ENCODE measurements at regions not wholly inside any gene's neighbourhood (a gene's known extent, or its start where the extent isn't known, plus 50 kb on each side); places are given as distances from the start of the nearest gene placed in this dataset.

DNA sequence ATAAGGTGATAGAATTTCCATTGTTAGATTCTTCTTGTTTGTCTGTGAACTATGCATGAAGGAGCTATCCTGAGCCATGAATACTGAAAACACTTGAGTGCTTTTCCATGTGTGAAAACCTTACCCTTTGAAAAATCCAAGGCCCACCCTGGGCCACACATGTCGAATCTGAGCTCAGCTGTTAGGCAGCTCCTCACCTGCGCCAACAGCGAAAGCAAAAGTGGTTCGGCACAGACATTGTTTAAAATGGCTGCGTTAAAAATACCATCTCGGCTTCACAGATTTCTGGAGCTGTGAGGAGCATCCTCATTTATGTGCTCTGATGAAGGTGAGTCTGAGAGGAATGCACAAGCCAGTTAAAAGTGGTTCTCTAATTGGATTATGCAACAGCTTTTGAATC is 137.7 kb downstream of the NEUROD6 start:
- WGBS = 83% methylated on average over 6 of the region's 6 CpGs
- no peak for DNase-seq (ENCODE audit: low spot score)
- TF ChIP-seq, protein P1, sequence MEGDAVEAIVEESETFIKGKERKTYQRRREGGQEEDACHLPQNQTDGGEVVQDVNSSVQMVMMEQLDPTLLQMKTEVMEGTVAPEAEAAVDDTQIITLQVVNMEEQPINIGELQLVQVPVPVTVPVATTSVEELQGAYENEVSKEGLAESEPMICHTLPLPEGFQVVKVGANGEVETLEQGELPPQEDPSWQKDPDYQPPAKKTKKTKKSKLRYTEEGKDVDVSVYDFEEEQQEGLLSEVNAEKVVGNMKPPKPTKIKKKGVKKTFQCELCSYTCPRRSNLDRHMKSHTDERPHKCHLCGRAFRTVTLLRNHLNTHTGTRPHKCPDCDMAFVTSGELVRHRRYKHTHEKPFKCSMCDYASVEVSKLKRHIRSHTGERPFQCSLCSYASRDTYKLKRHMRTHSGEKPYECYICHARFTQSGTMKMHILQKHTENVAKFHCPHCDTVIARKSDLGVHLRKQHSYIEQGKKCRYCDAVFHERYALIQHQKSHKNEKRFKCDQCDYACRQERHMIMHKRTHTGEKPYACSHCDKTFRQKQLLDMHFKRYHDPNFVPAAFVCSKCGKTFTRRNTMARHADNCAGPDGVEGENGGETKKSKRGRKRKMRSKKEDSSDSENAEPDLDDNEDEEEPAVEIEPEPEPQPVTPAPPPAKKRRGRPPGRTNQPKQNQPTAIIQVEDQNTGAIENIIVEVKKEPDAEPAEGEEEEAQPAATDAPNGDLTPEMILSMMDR (IDR thresholded peaks at IDR 0.05) = no peak
- TF ChIP-seq POLR2A (IDR thresholded peaks at IDR 0.05) (no peak), POLR2AphosphoS5 (IDR thresholded peaks at IDR 0.05) (no peak)

DNA sequence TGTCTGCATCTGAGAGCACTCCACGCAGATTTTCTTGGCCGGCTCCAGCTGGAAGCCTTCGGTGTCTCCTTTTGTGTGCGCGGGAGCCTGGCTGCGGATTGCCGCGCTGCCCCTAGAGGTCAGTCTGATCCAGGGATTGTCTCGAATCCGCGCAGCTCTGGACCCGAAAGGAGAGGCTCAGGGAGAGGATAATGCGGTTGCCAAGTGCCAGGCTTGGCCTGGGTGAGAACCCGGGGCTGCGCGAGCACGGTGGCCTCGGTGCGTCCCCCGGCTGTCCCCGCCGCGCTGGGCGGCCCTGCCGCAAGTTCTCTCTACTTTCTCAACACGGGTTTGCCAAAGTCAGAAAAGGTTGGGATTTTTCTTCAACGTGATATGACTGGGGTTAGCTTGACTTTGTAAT is 140.9 kb downstream of the ADCYAP1R1 start:
- intact Hi-C loops (cut with DNase I) = no loop called here
- peak; percentile 33 for DNase-seq (ENCODE audit: low spot score)
- H3K4me3 ChIP-seq = no peak overlapping the region

More for the DNA sequence above, 137.7 kb downstream of the NEUROD6 start:
- no peak overlapping the region for H3K27ac ChIP-seq
- no peaks in the 10 kb centered on the region for H3K9me3 ChIP-seq
- H3K4me1 ChIP-seq (replicated peaks) = no peaks in the 10 kb centered on the region
- H3K36me3 ChIP-seq = no peaks in the 10 kb centered on the region
- intact Hi-C loops (cut with DNase I) = no loop called here
- no peak overlapping the region for H3K4me3 ChIP-seq
- no peaks in the 10 kb centered on the region for H3K27me3 ChIP-seq (replicated peaks; ENCODE audit: insufficient read depth)

DNA sequence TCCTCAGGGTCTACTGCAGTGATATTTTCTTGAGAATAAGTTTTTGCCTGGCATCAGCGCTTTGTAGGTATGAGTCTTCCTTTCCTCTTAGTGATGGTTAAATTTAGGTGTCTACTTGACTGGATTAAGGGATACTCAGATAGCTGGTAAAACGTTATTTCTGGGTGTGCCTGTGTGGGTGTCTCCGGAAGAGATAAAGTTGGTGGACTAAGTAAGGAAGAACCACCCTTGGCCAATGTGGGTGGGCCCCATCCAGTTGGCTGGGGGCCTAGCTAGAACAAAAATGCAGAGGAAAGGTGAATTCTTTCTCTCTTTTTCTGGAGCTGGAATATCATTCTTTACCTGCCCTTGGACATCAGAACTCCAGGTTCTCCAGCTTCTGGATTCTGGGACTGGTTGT is 138.8 kb downstream of the ADCYAP1R1 start:
- intact Hi-C loops (cut with DNase I) = no loop called here
- DNase-seq (ENCODE audit: low spot score) = no peak
- H3K27me3 ChIP-seq (replicated peaks; ENCODE audit: insufficient read depth) = no peaks in the 10 kb centered on the region
- WGBS = 79% methylated on average over 3 of the region's 3 CpGs
- no peak overlapping the region for H3K27ac ChIP-seq
- H3K4me1 ChIP-seq (replicated peaks) = no peaks in the 10 kb centered on the region
- H3K36me3 ChIP-seq = no peaks in the 10 kb centered on the region
- H3K4me3 ChIP-seq = no peak overlapping the region
- TF ChIP-seq POLR2AphosphoS5 (IDR thresholded peaks at IDR 0.05) (no peak), POLR2A (IDR thresholded peaks at IDR 0.05) (no peak)
- TF ChIP-seq, protein P1 (IDR thresholded peaks at IDR 0.05) = no peak
- H3K9me3 ChIP-seq = no peaks in the 10 kb centered on the region

More for the DNA sequence above, 140.9 kb downstream of the ADCYAP1R1 start:
- H3K9me3 ChIP-seq = no peaks in the 10 kb centered on the region
- WGBS = 4% methylated on average over 27 of the region's 27 CpGs
- TF ChIP-seq POLR2AphosphoS5 (IDR thresholded peaks at IDR 0.05) = no peak
- no peak for TF ChIP-seq POLR2A (IDR thresholded peaks at IDR 0.05)
- TF ChIP-seq, protein P1 (IDR thresholded peaks at IDR 0.05) = peak in 3 of 4 experiments; percentile 38 to 66 (median 51)
- no peaks in the 10 kb centered on the region for H3K4me1 ChIP-seq (replicated peaks)
- no peaks in the 10 kb centered on the region for H3K36me3 ChIP-seq
- H3K27ac ChIP-seq = no peak overlapping the region
- no peaks in the 10 kb centered on the region for H3K27me3 ChIP-seq (replicated peaks; ENCODE audit: insufficient read depth)

DNA sequence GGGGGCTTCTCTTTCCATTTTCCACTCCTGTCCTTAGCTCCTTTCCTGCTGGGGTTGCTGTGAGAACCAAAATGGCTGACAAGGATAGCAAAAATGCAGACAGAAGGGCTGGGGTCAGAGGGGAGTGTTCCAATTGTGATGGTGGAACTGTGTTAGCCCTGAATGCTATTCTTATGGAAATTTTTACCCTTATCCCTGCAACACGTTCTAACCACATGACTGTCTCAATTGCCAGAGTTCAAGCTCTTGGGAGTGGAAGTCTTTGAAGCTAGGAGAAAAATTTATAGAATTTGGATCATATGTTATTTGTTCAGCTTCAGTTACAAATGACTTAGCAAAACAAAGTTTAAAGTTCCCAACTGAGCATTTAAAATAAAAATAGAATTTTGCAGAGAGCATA is 134.1 kb downstream of the ADCYAP1R1 start:
- intact Hi-C loops (cut with DNase I) = no loop called here
- Histone ChIP-seq H3K4me1 (replicated peaks) (no peaks in the 10 kb centered on the region), H3K36me3 (no peaks in the 10 kb centered on the region), H3K9me3 (no peaks in the 10 kb centered on the region), H3K27me3 (replicated peaks; ENCODE audit: insufficient read depth) (no peaks in the 10 kb centered on the region), H3K27ac (no peak overlapping the region), H3K4me3 (no peak overlapping the region)
- TF ChIP-seq, protein P1 (IDR thresholded peaks at IDR 0.05) = no peak
- TF ChIP-seq POLR2A (IDR thresholded peaks at IDR 0.05) = no peak
- TF ChIP-seq POLR2AphosphoS5 (IDR thresholded peaks at IDR 0.05) = no peak
- 11% methylated on average over 1 of the region's 1 CpG for WGBS
- DNase-seq (ENCODE audit: low spot score) = no peak

- H3K27ac ChIP-seq = no peak overlapping the region
- WGBS = 80% methylated on average over 3 of the region's 3 CpGs
- no peaks in the 10 kb centered on the region for H3K27me3 ChIP-seq (replicated peaks; ENCODE audit: insufficient read depth)
Measured at GRCh38 chr7:31175672-31176071, 123.6 kb downstream of the ADCYAP1R1 start.

More at GRCh38 chr7:31175672-31176071, 123.6 kb downstream of the ADCYAP1R1 start:
- no peaks in the 10 kb centered on the region for H3K4me1 ChIP-seq (replicated peaks)
- no peak for DNase-seq (ENCODE audit: low spot score)
- no peak overlapping the region for H3K4me3 ChIP-seq
- TF ChIP-seq POLR2AphosphoS5 (IDR thresholded peaks at IDR 0.05) (no peak), POLR2A (IDR thresholded peaks at IDR 0.05) (no peak)
- intact Hi-C loops (cut with DNase I) = no loop called here
- H3K36me3 ChIP-seq = no peaks in the 10 kb centered on the region
- H3K9me3 ChIP-seq = no peaks in the 10 kb centered on the region
